ENCODE measurements at regions not wholly inside any gene's neighbourhood (a gene's known extent, or its start where the extent isn't known, plus 50 kb on each side); places are given as distances from the start of the nearest gene placed in this dataset.

DNA sequence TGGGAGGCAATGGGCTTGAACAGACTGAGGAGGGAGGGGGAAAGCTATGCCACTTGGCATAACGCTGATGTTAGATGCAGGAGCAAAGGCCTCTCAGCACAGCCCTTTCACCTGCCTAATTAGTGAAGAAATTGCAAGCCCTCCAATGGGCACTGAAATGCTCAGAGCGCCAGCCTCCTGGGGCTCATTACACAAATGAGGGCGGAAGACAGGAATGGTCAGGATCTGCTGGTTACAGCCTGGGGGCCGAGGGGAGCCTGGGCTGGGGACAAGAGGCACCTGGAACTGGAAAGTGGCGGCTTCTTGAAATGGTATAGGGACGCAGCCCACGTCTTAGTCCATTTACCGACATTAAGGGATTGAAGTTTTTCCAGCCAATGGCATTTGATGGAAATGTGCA is 50.2 kb upstream of the PLET1 start:
- TF ChIP-seq, protein P1, sequence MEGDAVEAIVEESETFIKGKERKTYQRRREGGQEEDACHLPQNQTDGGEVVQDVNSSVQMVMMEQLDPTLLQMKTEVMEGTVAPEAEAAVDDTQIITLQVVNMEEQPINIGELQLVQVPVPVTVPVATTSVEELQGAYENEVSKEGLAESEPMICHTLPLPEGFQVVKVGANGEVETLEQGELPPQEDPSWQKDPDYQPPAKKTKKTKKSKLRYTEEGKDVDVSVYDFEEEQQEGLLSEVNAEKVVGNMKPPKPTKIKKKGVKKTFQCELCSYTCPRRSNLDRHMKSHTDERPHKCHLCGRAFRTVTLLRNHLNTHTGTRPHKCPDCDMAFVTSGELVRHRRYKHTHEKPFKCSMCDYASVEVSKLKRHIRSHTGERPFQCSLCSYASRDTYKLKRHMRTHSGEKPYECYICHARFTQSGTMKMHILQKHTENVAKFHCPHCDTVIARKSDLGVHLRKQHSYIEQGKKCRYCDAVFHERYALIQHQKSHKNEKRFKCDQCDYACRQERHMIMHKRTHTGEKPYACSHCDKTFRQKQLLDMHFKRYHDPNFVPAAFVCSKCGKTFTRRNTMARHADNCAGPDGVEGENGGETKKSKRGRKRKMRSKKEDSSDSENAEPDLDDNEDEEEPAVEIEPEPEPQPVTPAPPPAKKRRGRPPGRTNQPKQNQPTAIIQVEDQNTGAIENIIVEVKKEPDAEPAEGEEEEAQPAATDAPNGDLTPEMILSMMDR (IDR thresholded peaks at IDR 0.05), result no peak
- TF ChIP-seq EP300 (IDR thresholded peaks at IDR 0.05; ENCODE audit: low read depth), result no peak

All from transverse colon (tissue), 3 donors.